HCT116 (cell line): ENCODE measurements at regions not wholly inside any gene's neighbourhood (a gene's known extent, or its start where the extent isn't known, plus 50 kb on each side); places are given as distances from the start of the nearest gene placed in this dataset.

Experiments used
- EZH2 ChIP-seq: fragments of 200-600 bp; sonication (generic); IDR thresholded peaks from 2 replicates; pipeline ENCODE4 v1.6.1; 2017; ENCODE audit warnings: antibody characterized with exemption, mixed run types
- EZH2phosphoT487 ChIP-seq: fragments of 200-600 bp; IDR thresholded peaks from 2 replicates; pipeline ENCODE4 v1.6.1; 2018; ENCODE audit warnings: antibody characterized with exemption, borderline replicate concordance
- JUND ChIP-seq: IDR thresholded peaks from 2 replicates; pipeline ENCODE4 v1.6.1; 2012
- POLR2A ChIP-seq: IDR thresholded peaks from 2 replicates; pipeline ENCODE4 v1.7.0; 2011; ENCODE audit warnings: borderline replicate concordance; ENCODE audit not compliant: insufficient read depth, insufficient read length; ENCODE audit errors: extremely low read depth
- SIN3A ChIP-seq: IDR thresholded peaks from 2 replicates; pipeline ENCODE4 v1.6.1; 2012; ENCODE audit warnings: low read depth
- TF ChIP-seq, protein P1 (sequence below), 3 experiments: fragments of 200-600 bp in 1 of 3; sonication (generic) in 1 of 3; IDR thresholded peaks in 2 of 3; conservative IDR thresholded peaks in 1 of 3; 2 replicates each; pipeline ENCODE4 v1.5.1; 2012 to 2017; ENCODE audit warnings: low read depth in 2 of 3, low read length in 2 of 3, antibody characterized with exemption in 1 of 3, borderline replicate concordance in 1 of 3, control low read depth in 1 of 3, mild to moderate bottlenecking in 1 of 3, mixed read lengths in 1 of 3, mixed run types in 1 of 3, moderate library complexity in 1 of 3; ENCODE audit not compliant: insufficient read depth in 1 of 3
- TF ChIP-seq, protein P2 (sequence below): IDR thresholded peaks from 2 replicates; pipeline ENCODE4 v1.6.1; 2012; ENCODE audit warnings: low read depth

DNA sequence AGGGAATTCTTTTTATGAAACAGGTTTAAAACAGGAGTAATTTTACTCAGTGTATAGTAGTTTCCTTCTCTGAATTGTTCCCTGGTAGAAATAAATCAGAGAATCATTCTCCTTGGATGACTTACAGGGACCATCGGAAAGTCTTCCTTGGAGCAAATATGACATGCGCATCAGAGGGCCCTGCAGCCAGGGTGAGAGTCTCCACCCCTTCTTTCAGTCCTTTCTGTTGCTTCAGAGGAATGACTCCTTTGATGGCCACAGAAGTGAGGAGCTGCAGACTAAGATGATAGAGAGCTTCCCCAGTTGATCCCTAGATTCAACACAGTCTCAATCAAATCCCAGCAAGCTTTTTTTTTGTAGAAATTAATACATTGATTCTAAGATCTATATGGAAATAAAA lies 294.8 kb upstream of the UMPS start:
- TF ChIP-seq POLR2A, result no peak
- TF ChIP-seq EZH2phosphoT487, result no peak
- TF ChIP-seq, protein P1, sequence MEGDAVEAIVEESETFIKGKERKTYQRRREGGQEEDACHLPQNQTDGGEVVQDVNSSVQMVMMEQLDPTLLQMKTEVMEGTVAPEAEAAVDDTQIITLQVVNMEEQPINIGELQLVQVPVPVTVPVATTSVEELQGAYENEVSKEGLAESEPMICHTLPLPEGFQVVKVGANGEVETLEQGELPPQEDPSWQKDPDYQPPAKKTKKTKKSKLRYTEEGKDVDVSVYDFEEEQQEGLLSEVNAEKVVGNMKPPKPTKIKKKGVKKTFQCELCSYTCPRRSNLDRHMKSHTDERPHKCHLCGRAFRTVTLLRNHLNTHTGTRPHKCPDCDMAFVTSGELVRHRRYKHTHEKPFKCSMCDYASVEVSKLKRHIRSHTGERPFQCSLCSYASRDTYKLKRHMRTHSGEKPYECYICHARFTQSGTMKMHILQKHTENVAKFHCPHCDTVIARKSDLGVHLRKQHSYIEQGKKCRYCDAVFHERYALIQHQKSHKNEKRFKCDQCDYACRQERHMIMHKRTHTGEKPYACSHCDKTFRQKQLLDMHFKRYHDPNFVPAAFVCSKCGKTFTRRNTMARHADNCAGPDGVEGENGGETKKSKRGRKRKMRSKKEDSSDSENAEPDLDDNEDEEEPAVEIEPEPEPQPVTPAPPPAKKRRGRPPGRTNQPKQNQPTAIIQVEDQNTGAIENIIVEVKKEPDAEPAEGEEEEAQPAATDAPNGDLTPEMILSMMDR (IDR thresholded peaks at IDR 0.05 in 2 of 3, conservative IDR thresholded peaks at IDR 0.05 in 1 of 3; ENCODE audit: borderline replicate concordance in 1 of 3, insufficient read depth in 1 of 3, low read depth in 2 of 3, low read length in 2 of 3), result no peak
- TF ChIP-seq EZH2, result no peak
- TF ChIP-seq, protein P2, sequence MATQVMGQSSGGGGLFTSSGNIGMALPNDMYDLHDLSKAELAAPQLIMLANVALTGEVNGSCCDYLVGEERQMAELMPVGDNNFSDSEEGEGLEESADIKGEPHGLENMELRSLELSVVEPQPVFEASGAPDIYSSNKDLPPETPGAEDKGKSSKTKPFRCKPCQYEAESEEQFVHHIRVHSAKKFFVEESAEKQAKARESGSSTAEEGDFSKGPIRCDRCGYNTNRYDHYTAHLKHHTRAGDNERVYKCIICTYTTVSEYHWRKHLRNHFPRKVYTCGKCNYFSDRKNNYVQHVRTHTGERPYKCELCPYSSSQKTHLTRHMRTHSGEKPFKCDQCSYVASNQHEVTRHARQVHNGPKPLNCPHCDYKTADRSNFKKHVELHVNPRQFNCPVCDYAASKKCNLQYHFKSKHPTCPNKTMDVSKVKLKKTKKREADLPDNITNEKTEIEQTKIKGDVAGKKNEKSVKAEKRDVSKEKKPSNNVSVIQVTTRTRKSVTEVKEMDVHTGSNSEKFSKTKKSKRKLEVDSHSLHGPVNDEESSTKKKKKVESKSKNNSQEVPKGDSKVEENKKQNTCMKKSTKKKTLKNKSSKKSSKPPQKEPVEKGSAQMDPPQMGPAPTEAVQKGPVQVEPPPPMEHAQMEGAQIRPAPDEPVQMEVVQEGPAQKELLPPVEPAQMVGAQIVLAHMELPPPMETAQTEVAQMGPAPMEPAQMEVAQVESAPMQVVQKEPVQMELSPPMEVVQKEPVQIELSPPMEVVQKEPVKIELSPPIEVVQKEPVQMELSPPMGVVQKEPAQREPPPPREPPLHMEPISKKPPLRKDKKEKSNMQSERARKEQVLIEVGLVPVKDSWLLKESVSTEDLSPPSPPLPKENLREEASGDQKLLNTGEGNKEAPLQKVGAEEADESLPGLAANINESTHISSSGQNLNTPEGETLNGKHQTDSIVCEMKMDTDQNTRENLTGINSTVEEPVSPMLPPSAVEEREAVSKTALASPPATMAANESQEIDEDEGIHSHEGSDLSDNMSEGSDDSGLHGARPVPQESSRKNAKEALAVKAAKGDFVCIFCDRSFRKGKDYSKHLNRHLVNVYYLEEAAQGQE, result no peak
- TF ChIP-seq SIN3A, result no peak
- TF ChIP-seq JUND, result no peak
